Nephron (organoid): ENCODE measurements at regions not wholly inside any gene's neighbourhood (a gene's known extent, or its start where the extent isn't known, plus 50 kb on each side); places are given as distances from the start of the nearest gene placed in this dataset.

Source experiments
- H3K27ac Mint-ChIP-seq, 3 experiments: 2 replicates each; pipeline ENCODE4 v1.8.0; 2020; ENCODE audit warnings: mixed read lengths in 3 of 3, mild to moderate bottlenecking in 2 of 3, moderate library complexity in 1 of 3
- H3K27me3 Mint-ChIP-seq: 2 replicates; pipeline ENCODE4 v1.8.0; 2021; ENCODE audit warnings: low read depth, mild to moderate bottlenecking, moderate library complexity, mixed read lengths
- H3K36me3 Mint-ChIP-seq: 2 replicates; pipeline ENCODE4 v1.8.0; 2020; ENCODE audit warnings: low read depth, mixed read lengths
- H3K4me1 Mint-ChIP-seq: 2 replicates; pipeline ENCODE4 v1.8.0; 2020; ENCODE audit warnings: mixed read lengths
- H3K4me3 Mint-ChIP-seq, 3 experiments: 2 replicates each; pipeline ENCODE4 v1.8.0; 2020; ENCODE audit warnings: mild to moderate bottlenecking in 3 of 3, mixed read lengths in 3 of 3, moderate library complexity in 2 of 3
- H3K9me3 Mint-ChIP-seq: 2 replicates; pipeline ENCODE4 v1.8.0; 2020; ENCODE audit warnings: mixed read lengths
- TF ChIP-seq, protein P1 (sequence below), 3 experiments: fragments of 200-600 bp; sonication (generic); IDR thresholded peaks; one replicate each; pipeline ENCODE4 v1.5.0; 2021; ENCODE audit warnings: antibody characterized with exemption in 3 of 3; ENCODE audit not compliant: unreplicated experiment in 3 of 3

DNA sequence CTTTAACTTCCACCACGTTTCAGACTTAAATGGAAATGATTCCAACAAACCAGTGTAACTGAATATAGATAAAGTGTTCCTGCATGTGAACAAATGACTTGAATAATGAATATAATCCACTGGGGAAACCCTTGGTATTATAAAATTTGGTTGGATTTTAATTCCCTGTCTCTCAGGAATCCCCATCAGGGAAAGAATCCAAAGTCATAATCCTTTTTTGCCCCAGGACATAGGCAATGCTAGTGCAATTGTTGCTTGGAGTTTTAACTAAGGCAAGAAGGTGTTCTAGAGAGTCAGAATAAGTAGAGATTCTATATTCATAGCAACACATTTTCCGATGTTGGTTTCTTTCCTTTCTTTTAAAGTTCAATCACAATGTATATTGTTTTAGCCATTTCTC lies 1169.4 kb downstream of the GALC start:
- TF ChIP-seq, protein P1, sequence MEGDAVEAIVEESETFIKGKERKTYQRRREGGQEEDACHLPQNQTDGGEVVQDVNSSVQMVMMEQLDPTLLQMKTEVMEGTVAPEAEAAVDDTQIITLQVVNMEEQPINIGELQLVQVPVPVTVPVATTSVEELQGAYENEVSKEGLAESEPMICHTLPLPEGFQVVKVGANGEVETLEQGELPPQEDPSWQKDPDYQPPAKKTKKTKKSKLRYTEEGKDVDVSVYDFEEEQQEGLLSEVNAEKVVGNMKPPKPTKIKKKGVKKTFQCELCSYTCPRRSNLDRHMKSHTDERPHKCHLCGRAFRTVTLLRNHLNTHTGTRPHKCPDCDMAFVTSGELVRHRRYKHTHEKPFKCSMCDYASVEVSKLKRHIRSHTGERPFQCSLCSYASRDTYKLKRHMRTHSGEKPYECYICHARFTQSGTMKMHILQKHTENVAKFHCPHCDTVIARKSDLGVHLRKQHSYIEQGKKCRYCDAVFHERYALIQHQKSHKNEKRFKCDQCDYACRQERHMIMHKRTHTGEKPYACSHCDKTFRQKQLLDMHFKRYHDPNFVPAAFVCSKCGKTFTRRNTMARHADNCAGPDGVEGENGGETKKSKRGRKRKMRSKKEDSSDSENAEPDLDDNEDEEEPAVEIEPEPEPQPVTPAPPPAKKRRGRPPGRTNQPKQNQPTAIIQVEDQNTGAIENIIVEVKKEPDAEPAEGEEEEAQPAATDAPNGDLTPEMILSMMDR (IDR thresholded peaks at IDR 0.05; ENCODE audit: unreplicated experiment in 3 of 3), result no peak
- H3K36me3 Mint-ChIP-seq, result no peaks in the 10 kb centered on the region
- H3K4me3 Mint-ChIP-seq, result no peak overlapping the region

GRCh38 chr14:86815341-86815740 lies 1177.6 kb downstream of the GALC start:
- H3K27ac Mint-ChIP-seq, result no peak overlapping the region
- no peaks in the 10 kb centered on the region for H3K27me3 Mint-ChIP-seq
- H3K36me3 Mint-ChIP-seq, result peaks cover 19% of the 10 kb centered on the region
- TF ChIP-seq, protein P1 (IDR thresholded peaks at IDR 0.05; ENCODE audit: unreplicated experiment in 3 of 3), result no peak
- peaks cover 55% of the 10 kb centered on the region for H3K9me3 Mint-ChIP-seq
- no peaks in the 10 kb centered on the region for H3K4me1 Mint-ChIP-seq
- no peak overlapping the region for H3K4me3 Mint-ChIP-seq

More for the DNA sequence above, 1169.4 kb downstream of the GALC start:
- Mint-ChIP-seq H3K27me3 (no peaks in the 10 kb centered on the region), H3K9me3 (peaks cover 4% of the 10 kb centered on the region), H3K4me1 (peaks cover 5% of the 10 kb centered on the region), H3K27ac (peak overlapping the region; percentile 40 to 75 (median 64))

GRCh38 chr14:86802726-86803125 lies 1190.3 kb downstream of the GALC start:
- no peaks in the 10 kb centered on the region for H3K36me3 Mint-ChIP-seq
- no peaks in the 10 kb centered on the region for H3K9me3 Mint-ChIP-seq
- H3K27ac Mint-ChIP-seq, result no peak overlapping the region
- H3K4me3 Mint-ChIP-seq, result no peak overlapping the region
- H3K27me3 Mint-ChIP-seq, result no peaks in the 10 kb centered on the region
- TF ChIP-seq, protein P1 (IDR thresholded peaks at IDR 0.05; ENCODE audit: unreplicated experiment in 3 of 3), result no peak
- peaks cover 4% of the 10 kb centered on the region for H3K4me1 Mint-ChIP-seq

- TF ChIP-seq, protein P1 (IDR thresholded peaks at IDR 0.05; ENCODE audit: unreplicated experiment in 3 of 3), result no peak
- Mint-ChIP-seq H3K27me3 (no peaks in the 10 kb centered on the region), H3K4me3 (no peak overlapping the region), H3K27ac (peak overlapping the region in 1 of 3 experiments; percentile 7), H3K36me3 (no peaks in the 10 kb centered on the region), H3K4me1 (peaks cover 9% of the 10 kb centered on the region), H3K9me3 (no peaks in the 10 kb centered on the region)
Measured at GRCh38 chr14:86799244-86799647, 1193.7 kb downstream of the GALC start.

- H3K36me3 Mint-ChIP-seq, result no peaks in the 10 kb centered on the region
- no peak overlapping the region for H3K4me3 Mint-ChIP-seq
- H3K27ac Mint-ChIP-seq, result no peak overlapping the region
- H3K27me3 Mint-ChIP-seq, result no peaks in the 10 kb centered on the region
- TF ChIP-seq, protein P1 (IDR thresholded peaks at IDR 0.05; ENCODE audit: unreplicated experiment in 3 of 3), result no peak
- peaks cover under 1% of the 10 kb centered on the region for H3K9me3 Mint-ChIP-seq
- peaks cover 9% of the 10 kb centered on the region for H3K4me1 Mint-ChIP-seq
Measured at GRCh38 chr14:86798330-86798729, 1194.7 kb downstream of the GALC start.

DNA sequence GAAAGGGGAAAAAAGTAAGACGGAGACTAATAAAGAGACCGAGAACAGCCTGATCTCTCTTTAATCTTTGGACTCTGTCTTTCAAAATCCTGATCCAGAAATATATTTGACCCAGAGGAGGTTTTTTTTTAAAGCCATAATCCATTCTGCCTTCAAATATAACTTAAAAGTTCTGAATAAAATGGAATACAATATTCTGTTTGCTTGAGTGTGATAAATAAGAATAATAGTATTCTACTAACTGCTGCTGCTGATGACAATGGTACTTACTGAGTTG lies 1196.0 kb downstream of the GALC start:
- H3K9me3 Mint-ChIP-seq, result peaks cover 6% of the 10 kb centered on the region
- H3K4me3 Mint-ChIP-seq, result no peak overlapping the region
- H3K27ac Mint-ChIP-seq, result peak overlapping the region in 1 of 3 experiments; percentile 56
- H3K27me3 Mint-ChIP-seq, result no peaks in the 10 kb centered on the region
- no peaks in the 10 kb centered on the region for H3K36me3 Mint-ChIP-seq
- TF ChIP-seq, protein P1 (IDR thresholded peaks at IDR 0.05; ENCODE audit: unreplicated experiment in 3 of 3), result no peak
- peaks cover 9% of the 10 kb centered on the region for H3K4me1 Mint-ChIP-seq
